ENCODE measurements at regions not wholly inside any gene's neighbourhood (a gene's known extent, or its start where the extent isn't known, plus 50 kb on each side); places are given as distances from the start of the nearest gene placed in this dataset.

- Histone ChIP-seq H3K36me3 (no peaks in the 10 kb centered on the region), H3K4me3 (no peak overlapping the region), H3K27ac (no peak overlapping the region), H3K27me3 (ENCODE audit: low read depth) (no peaks in the 10 kb centered on the region), H3K4me1 (no peaks in the 10 kb centered on the region), H3K9me3 (no peaks in the 10 kb centered on the region)
- intact Hi-C loops (cut with DNase I): no loop called here
- DNase-seq: no peak
- no peak for TF ChIP-seq CTCF (IDR thresholded peaks at IDR 0.05)
- ATAC-seq: no peak
These were observed 246.9 kb downstream of the ACKR3 start for GRCh38 chr2:236816197-236817170.

DNA sequence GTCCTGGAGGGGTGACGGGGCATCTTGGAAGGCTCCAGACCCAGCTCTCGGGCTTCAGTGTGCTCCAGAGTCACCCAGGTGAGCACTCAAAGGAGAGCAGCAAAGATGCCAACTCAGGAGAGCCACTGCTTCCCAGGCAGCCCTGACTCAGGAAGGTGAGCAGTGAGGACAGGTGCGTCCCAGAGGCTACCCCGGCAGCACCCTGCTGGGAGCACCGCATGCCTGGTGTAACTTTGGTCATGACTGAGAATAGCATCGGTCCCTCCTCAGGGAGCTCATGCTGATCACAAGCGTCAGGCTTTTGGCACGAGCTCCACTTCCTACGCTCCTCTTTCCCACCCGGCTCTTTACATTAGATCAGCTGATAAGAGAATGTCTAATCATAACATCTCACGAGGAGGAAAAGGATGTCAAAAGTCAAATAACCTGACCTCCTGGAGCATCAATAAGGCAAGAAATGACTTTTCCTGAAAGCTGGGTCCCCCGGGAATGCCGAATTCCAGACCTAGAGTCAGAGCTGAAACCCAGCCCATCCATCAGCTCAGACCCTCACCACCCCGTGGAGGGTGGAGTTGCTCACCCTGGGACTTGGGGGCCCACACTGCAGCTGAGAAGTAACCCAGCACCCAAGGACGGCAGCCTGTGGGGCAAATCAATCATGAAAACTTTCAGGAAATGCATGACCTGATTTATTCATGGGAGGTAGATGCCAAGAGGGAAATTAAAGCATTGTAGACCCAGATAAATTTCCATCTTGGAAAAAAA, 248.8 kb downstream of the ACKR3 start:
- Histone ChIP-seq H3K9me3 (no peaks in the 10 kb centered on the region), H3K27me3 (ENCODE audit: low read depth) (no peaks in the 10 kb centered on the region), H3K4me1 (no peaks in the 10 kb centered on the region), H3K27ac (no peak overlapping the region), H3K36me3 (no peaks in the 10 kb centered on the region), H3K4me3 (no peak overlapping the region)
- no peak for DNase-seq
- intact Hi-C loops (cut with DNase I): no loop called here
- ATAC-seq: no peak
- no peak for TF ChIP-seq CTCF (IDR thresholded peaks at IDR 0.05)

DNA sequence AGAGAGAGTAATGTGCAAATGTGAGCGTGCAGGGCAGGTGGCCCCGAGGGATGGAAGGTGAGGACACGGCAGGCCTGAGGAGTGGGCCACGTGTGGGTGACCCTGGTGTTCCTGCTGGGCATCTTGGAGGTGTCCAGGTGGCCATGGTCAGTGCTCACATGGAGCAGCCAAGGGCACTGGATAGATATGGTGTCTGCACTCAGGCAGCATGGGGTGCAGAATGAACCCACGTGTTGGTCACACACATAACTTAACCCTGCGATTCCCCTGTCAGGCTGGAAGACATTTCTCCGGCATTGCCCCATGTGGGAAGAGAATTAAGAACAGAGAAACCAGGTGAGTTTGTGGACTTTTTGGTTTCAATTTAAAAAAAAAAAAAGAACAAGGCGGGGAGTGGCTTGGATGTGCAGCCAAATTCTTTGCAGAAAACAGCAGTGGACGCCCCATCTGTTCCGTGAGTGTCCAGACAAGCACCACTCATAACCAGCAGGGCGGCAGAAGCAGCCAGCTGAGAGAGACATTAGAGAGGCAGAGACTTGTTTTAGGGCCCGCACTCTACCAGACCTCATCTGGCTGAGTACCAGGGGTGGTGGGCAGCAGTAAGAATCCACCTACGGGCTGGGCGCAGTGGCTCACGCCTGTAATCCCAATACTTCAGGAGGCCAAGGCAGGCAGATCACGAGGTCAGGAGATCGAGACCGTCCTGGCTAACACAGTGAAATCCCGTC, 249.8 kb downstream of the ACKR3 start:
- TF ChIP-seq CTCF (IDR thresholded peaks at IDR 0.05): no peak
- intact Hi-C loops (cut with DNase I): no loop called here
- Histone ChIP-seq H3K4me3 (no peak overlapping the region), H3K36me3 (no peaks in the 10 kb centered on the region), H3K27me3 (ENCODE audit: low read depth) (no peaks in the 10 kb centered on the region), H3K9me3 (no peaks in the 10 kb centered on the region), H3K4me1 (no peaks in the 10 kb centered on the region), H3K27ac (no peak overlapping the region)
- ATAC-seq: no peak
- DNase-seq: no peak

- no peak for ATAC-seq
These were observed 251.2 kb downstream of the ACKR3 start for GRCh38 chr2:236820763-236821344.

More at GRCh38 chr2:236820763-236821344, 251.2 kb downstream of the ACKR3 start:
- no peak for TF ChIP-seq CTCF (IDR thresholded peaks at IDR 0.05)
- DNase-seq: no peak
- Histone ChIP-seq H3K9me3 (no peaks in the 10 kb centered on the region), H3K4me3 (no peak overlapping the region), H3K27ac (no peak overlapping the region), H3K27me3 (ENCODE audit: low read depth) (no peaks in the 10 kb centered on the region), H3K36me3 (no peaks in the 10 kb centered on the region), H3K4me1 (peaks cover 13% of the 10 kb centered on the region)
- intact Hi-C loops (cut with DNase I): no loop called here

Data from lower lobe of right lung (tissue), 2 donors.